T-cell (primary cell): ENCODE measurements at regions not wholly inside any gene's neighbourhood (a gene's known extent, or its start where the extent isn't known, plus 50 kb on each side); places are given as distances from the start of the nearest gene placed in this dataset.
"Not testable (repeated sequence)": the region's sequence is repeated elsewhere in the genome, so short reads cannot be mapped to it uniquely, and the experiment has no call there.

Experiments
- ATAC-seq, 4 experiments: fragments of 200-7000 bp in 3 of 4; fragments of 150-1000 bp in 1 of 4; cut with Tn5 transposase; replicated peaks in 1 of 4; 1 replicate in 3 of 4; 2 replicates in 1 of 4; pipeline ENCODE4 v1.10.0; 2021; ENCODE audit warnings: moderate library complexity in 3 of 4, mild to moderate bottlenecking in 2 of 4, moderate number of reproducible peaks in 1 of 4
- CTCF ChIA-PET, 2 donors: fragments of 300-600 bp; sonication (Branson Sonifier 250); formaldehyde crosslinking; loops; one replicate each; lab custom pipeline; 2022; ENCODE audit warnings: antibody characterized with exemption in 2 of 2; lab: Charles Lee
- POLR2A ChIA-PET, 2 donors: fragments of 300-600 bp; sonication (Branson Sonifier 250); formaldehyde crosslinking; loops; one replicate each; lab custom pipeline; 2022; ENCODE audit warnings: antibody characterized with exemption in 2 of 2; lab: Charles Lee
- DNase-seq, 35 experiments: peaks; one replicate each; pipeline versions ENCODE4 v3.0.0 to v3.0.0-alpha.2; 2013 to 2023
- H3K27ac ChIP-seq: one replicate; pipeline ENCODE4 v1.5.1; 2013; ENCODE audit warnings: low read length
- H3K27me3 ChIP-seq, 2 experiments: replicated peaks in 1 of 2; 1 replicate in 1 of 2; 2 replicates in 1 of 2; pipeline versions ENCODE4 v1.6.1 to v1.7.0; 2013; ENCODE audit warnings: low read length in 1 of 2, mixed read lengths in 1 of 2; ENCODE audit not compliant: control insufficient read depth in 2 of 2, insufficient read depth in 2 of 2; ENCODE audit errors: extremely low read depth in 1 of 2
- H3K36me3 ChIP-seq, 2 donors: 1 replicate in 1 of 2; 2 replicates in 1 of 2; pipeline versions ENCODE4 v1.6.1 to v1.7.0; 2013; ENCODE audit warnings: low read length in 1 of 2; ENCODE audit not compliant: control insufficient read depth in 2 of 2, insufficient read depth in 1 of 2; ENCODE audit errors: extremely low read depth in 1 of 2
- H3K4me1 ChIP-seq, 2 experiments: 1 replicate in 1 of 2; 2 replicates in 1 of 2; pipeline versions ENCODE4 v1.6.1 to v1.7.0; 2013; ENCODE audit warnings: low read length in 2 of 2, mixed read lengths in 1 of 2; ENCODE audit not compliant: insufficient read depth in 2 of 2, control insufficient read depth in 1 of 2; ENCODE audit errors: extremely low read depth in 1 of 2
- H3K4me3 ChIP-seq, 2 donors: 1 replicate in 1 of 2; 2 replicates in 1 of 2; pipeline versions ENCODE4 v1.5.1 to v1.7.0; 2013; ENCODE audit warnings: mild to moderate bottlenecking in 2 of 2, low read length in 1 of 2, moderate library complexity in 1 of 2; ENCODE audit not compliant: control insufficient read depth in 1 of 2; ENCODE audit errors: extremely low read depth in 1 of 2
- H3K9me3 ChIP-seq: 2 replicates; pipeline ENCODE4 v1.7.0; 2013
- H3K27ac Mint-ChIP-seq, 2 donors: one replicate each; pipeline ENCODE4 v1.8.0; 2020 to 2021; ENCODE audit warnings: mild to moderate bottlenecking in 2 of 2, mixed read lengths in 2 of 2
- H3K27me3 Mint-ChIP-seq, 2 donors: one replicate each; pipeline ENCODE4 v1.8.0; 2021 to 2022; ENCODE audit warnings: mixed read lengths in 2 of 2
- H3K36me3 Mint-ChIP-seq: one replicate; pipeline ENCODE4 v1.8.0; 2021; ENCODE audit warnings: mixed read lengths
- H3K4me1 Mint-ChIP-seq, 3 donors: one replicate each; pipeline ENCODE4 v1.8.0; 2020 to 2022; ENCODE audit warnings: mixed read lengths in 3 of 3, mild to moderate bottlenecking in 1 of 3
- H3K4me3 Mint-ChIP-seq, 3 donors: one replicate each; pipeline ENCODE4 v1.8.0; 2020 to 2022; ENCODE audit warnings: mild to moderate bottlenecking in 3 of 3, mixed read lengths in 3 of 3, moderate library complexity in 3 of 3
- H3K9me3 Mint-ChIP-seq, 3 donors: one replicate each; pipeline ENCODE4 v1.8.0; 2020 to 2022; ENCODE audit warnings: mixed read lengths in 3 of 3
- WGBS: methylation state at CpG from one replicate; pipeline ENCODE4 v1.1.5; 2013; ENCODE audit warnings: missing lambda C conversion rate; ENCODE audit not compliant: insufficient coverage; 5-methylcytosine and 5-hydroxymethylcytosine counted together

- DNase-seq = no peak
- ChIA-PET POLR2A (no interaction called here), CTCF (no interaction called here)
- H3K9me3 ChIP-seq = no peaks in the 10 kb centered on the region
- WGBS = 85% methylated on average over 1 of the region's 2 CpGs
- no peaks in the 10 kb centered on the region for H3K36me3 ChIP-seq
- peaks cover 0 to 8% of the 10 kb centered on the region in 2 experiments for H3K27me3 ChIP-seq
- no peaks in the 10 kb centered on the region for H3K9me3 Mint-ChIP-seq
- H3K36me3 Mint-ChIP-seq = no peaks in the 10 kb centered on the region
- H3K27ac ChIP-seq = no peak overlapping the region
- H3K4me3 ChIP-seq = no peak overlapping the region
- H3K4me1 Mint-ChIP-seq = no peaks in the 10 kb centered on the region
- no peaks in the 10 kb centered on the region for H3K27me3 Mint-ChIP-seq
- H3K4me3 Mint-ChIP-seq = no peak overlapping the region
- no peak overlapping the region for H3K27ac Mint-ChIP-seq
- H3K4me1 ChIP-seq = no peaks in the 10 kb centered on the region
- ATAC-seq = no peak
Measured at GRCh38 chr2:129014432-129014831, 695.8 kb upstream of the HS6ST1 start.

- H3K4me1 Mint-ChIP-seq = no peaks in the 10 kb centered on the region
- CTCF ChIA-PET = no interaction called here
Measured at GRCh38 chr2:129015397-129016285, 697.0 kb upstream of the HS6ST1 start.

DNA sequence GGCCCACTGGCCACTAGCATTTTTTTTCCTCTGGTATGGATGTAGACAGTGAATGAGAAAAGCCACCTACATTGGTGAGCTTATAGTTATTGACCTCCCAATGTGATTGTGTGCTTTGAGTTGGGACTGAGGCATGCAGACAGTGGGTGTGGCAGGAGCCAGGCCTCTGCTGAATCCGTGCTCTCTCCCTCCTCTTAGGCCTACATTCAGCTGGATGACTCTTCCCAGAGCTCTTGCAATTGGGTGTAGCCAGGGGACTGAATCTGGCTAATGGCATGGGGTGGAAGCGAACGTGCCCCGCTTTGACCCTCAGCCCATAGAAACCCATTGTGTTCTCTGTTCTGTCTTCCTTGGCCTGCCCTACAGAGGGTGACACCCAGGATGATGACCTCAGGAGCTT lies 698.3 kb upstream of the HS6ST1 start:
- 83% methylated on average over 4 of the region's 4 CpGs for WGBS

More at GRCh38 chr2:129015397-129016285, 697.0 kb upstream of the HS6ST1 start:
- Histone ChIP-seq H3K4me1 (no peaks in the 10 kb centered on the region), H3K36me3 (no peaks in the 10 kb centered on the region), H3K4me3 (no peak overlapping the region), H3K27me3 (peaks cover 0 to 8% of the 10 kb centered on the region in 2 experiments), H3K9me3 (no peaks in the 10 kb centered on the region), H3K27ac (no peak overlapping the region)
- H3K9me3 Mint-ChIP-seq = no peaks in the 10 kb centered on the region
- no peaks in the 10 kb centered on the region for H3K27me3 Mint-ChIP-seq
- no peak for ATAC-seq
- no peak overlapping the region for H3K27ac Mint-ChIP-seq
- H3K36me3 Mint-ChIP-seq = no peaks in the 10 kb centered on the region
- no peak overlapping the region for H3K4me3 Mint-ChIP-seq
- no peak for DNase-seq
- WGBS = 78% methylated on average over 5 of the region's 9 CpGs
- POLR2A ChIA-PET = no interaction called here

DNA sequence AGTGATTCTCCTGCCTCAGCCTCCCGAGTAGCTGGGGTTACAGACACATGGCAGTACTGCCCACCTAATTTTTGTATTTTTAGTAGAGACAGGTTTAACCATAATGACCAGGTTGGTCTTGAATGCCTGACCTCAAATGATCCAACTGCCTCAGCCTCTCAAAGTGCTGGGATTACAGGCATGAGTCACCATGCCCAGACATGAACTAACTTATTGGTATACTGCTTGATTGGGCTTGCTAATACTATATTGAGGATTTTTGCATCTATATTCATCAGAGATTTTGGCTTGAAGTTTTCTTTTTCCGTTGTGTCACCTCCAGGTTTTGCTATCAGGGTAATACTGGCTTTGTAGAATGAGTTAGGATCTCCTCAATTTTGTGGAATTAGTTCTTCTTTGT lies 706.1 kb upstream of the HS6ST1 start:
- Histone ChIP-seq H3K27me3 (no peaks in the 10 kb centered on the region), H3K27ac (no peak overlapping the region), H3K4me3 (no peak overlapping the region), H3K36me3 (no peaks in the 10 kb centered on the region), H3K4me1 (no peaks in the 10 kb centered on the region), H3K9me3 (no peaks in the 10 kb centered on the region)
- H3K9me3 Mint-ChIP-seq = peaks cover 0 to 4% (median 2%) of the 10 kb centered on the region in 3 donors
- H3K27me3 Mint-ChIP-seq = peaks cover 6% of the 10 kb centered on the region in 2 donors
- CTCF ChIA-PET = no interaction called here
- no peak for ATAC-seq
- no peaks in the 10 kb centered on the region for H3K4me1 Mint-ChIP-seq
- POLR2A ChIA-PET = no interaction called here
- no peaks in the 10 kb centered on the region for H3K36me3 Mint-ChIP-seq
- no CpG with 5 or more reads among the region's 2 CpGs for WGBS
- no peak overlapping the region for H3K27ac Mint-ChIP-seq
- no peak for DNase-seq
- no peak overlapping the region for H3K4me3 Mint-ChIP-seq

More for the DNA sequence above, 698.3 kb upstream of the HS6ST1 start:
- DNase-seq = no peak
- Mint-ChIP-seq H3K27me3 (no peaks in the 10 kb centered on the region), H3K4me1 (no peaks in the 10 kb centered on the region), H3K4me3 (no peak overlapping the region), H3K36me3 (no peaks in the 10 kb centered on the region), H3K9me3 (no peaks in the 10 kb centered on the region), H3K27ac (no peak overlapping the region)
- no peak overlapping the region for H3K27ac ChIP-seq
- no peak overlapping the region for H3K4me3 ChIP-seq
- peak in 1 of 4 experiments; percentile 6 for ATAC-seq
- H3K4me1 ChIP-seq = no peaks in the 10 kb centered on the region
- ChIA-PET CTCF (no interaction called here), POLR2A (no interaction called here)
- H3K27me3 ChIP-seq = peaks cover 0 to 8% of the 10 kb centered on the region in 2 experiments
- H3K36me3 ChIP-seq = no peaks in the 10 kb centered on the region
- no peaks in the 10 kb centered on the region for H3K9me3 ChIP-seq

GRCh38 chr2:129035992-129036391 lies 717.3 kb upstream of the HS6ST1 start:
- Histone ChIP-seq H3K9me3 (no peaks in the 10 kb centered on the region), H3K36me3 (no peaks in the 10 kb centered on the region), H3K4me1 (no peaks in the 10 kb centered on the region), H3K27ac (no peak overlapping the region), H3K4me3 (no peak overlapping the region), H3K27me3 (no peaks in the 10 kb centered on the region)
- ATAC-seq = no peak
- WGBS = 75% methylated on average over 1 of the region's 3 CpGs
- peaks cover 0 to 14% (median 10%) of the 10 kb centered on the region in 3 donors for H3K9me3 Mint-ChIP-seq
- POLR2A ChIA-PET = no interaction called here
- no peaks in the 10 kb centered on the region for H3K4me1 Mint-ChIP-seq
- no peak for DNase-seq
- H3K36me3 Mint-ChIP-seq = no peaks in the 10 kb centered on the region
- H3K4me3 Mint-ChIP-seq = no peak overlapping the region
- no peak overlapping the region for H3K27ac Mint-ChIP-seq
- no peaks in the 10 kb centered on the region for H3K27me3 Mint-ChIP-seq
- CTCF ChIA-PET = no interaction called here

DNA sequence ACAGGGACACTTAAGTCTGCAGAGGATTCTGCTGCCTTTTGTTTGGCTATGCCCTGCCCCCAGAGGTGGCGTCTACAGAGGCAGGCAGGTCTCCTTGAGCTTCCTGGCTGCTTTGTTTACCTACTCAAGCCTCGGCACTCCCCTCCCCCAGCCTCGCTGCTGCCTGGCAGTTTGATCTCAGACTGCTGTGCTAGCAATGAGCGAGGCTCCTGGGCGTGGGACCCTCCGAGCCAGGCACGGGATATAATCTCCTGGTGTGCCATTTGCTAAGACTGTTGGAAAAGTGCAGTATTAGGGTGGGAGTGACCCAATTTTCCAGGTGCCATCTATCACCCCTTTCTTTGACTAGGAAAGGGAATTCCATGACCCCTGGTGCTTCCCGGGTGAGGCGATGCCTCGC lies 725.0 kb upstream of the HS6ST1 start:
- peaks cover 6 to 24% (median 13%) of the 10 kb centered on the region in 3 donors for H3K9me3 Mint-ChIP-seq
- H3K9me3 ChIP-seq, H3K27me3 ChIP-seq, H3K4me1 Mint-ChIP-seq, H3K27ac ChIP-seq, H3K36me3 ChIP-seq, H3K27me3 Mint-ChIP-seq, DNase-seq, POLR2A ChIA-PET, CTCF ChIA-PET, H3K36me3 Mint-ChIP-seq, H3K4me3 ChIP-seq, H3K27ac Mint-ChIP-seq, ATAC-seq, H3K4me1 ChIP-seq, H3K4me3 Mint-ChIP-seq: not testable (repeated sequence)
- 76% methylated on average over 8 of the region's 10 CpGs for WGBS
